NB4 (cell line): ENCODE measurements at regions not wholly inside any gene's neighbourhood (a gene's known extent, or its start where the extent isn't known, plus 50 kb on each side); places are given as distances from the start of the nearest gene placed in this dataset.

Experiments used
- DNase-seq: peaks from one replicate; pipeline ENCODE4 v3.0.0; 2010; ENCODE audit warnings: low read depth
- H3K4me3 ChIP-seq: one replicate; pipeline ENCODE4 v1.5.1; 2011; ENCODE audit warnings: mild to moderate bottlenecking, low read depth, low read length, moderate library complexity
- MYC ChIP-seq: IDR thresholded peaks from 2 replicates; pipeline ENCODE4 v1.6.1; 2011; ENCODE audit warnings: low read depth, low read length
- POLR2A ChIP-seq: IDR thresholded peaks from 2 replicates; pipeline ENCODE4 v1.6.1; 2011; ENCODE audit warnings: mild to moderate bottlenecking; ENCODE audit not compliant: insufficient read length; ENCODE audit errors: extremely low read depth
- TF ChIP-seq, protein P1 (sequence below): IDR thresholded peaks from 2 replicates; pipeline ENCODE4 v1.6.1; 2011; ENCODE audit warnings: low read depth, low read length
- TF ChIP-seq, protein P2 (sequence below): IDR thresholded peaks from one replicate; pipeline ENCODE4 v1.5.1; 2012; ENCODE audit warnings: low read depth, low read length

DNA sequence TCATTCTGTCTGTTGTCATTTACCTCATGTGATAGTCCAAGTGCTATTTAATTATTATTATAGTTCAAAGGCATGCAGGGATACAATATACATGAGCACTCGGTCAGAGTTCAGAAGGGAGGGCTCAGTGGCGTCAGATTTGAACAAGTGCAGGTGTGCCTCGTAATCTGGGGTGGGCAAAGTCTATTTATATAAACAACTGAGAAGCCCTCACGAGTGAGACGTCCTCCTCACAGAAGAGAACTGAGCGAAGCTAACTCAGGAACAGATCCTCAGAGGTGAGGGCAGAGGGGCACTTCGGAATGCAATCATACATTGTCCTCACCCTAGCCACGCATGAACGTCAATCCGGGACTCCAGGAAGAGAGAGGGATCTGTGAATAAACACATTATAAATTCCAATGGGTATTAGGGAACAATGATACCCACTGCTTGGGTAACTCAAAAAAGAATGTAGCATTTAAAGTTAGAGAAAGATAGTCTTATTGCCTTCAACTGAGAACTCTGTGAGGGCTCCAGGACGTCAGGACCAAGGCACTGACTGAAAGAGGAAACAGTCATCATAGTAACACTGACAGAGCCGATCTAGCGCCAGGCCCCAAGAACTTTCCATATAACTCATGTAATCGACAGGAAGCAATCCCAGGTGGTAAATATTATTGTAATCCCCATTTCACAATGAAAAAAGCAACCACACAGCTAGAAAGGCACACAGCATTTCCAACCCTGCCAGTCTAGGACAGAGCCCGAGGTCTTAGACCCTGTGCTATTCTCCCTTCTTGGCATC lies 127.1 kb upstream of the B3GALT2 start:
- no peak for TF ChIP-seq POLR2A
- TF ChIP-seq, protein P1, sequence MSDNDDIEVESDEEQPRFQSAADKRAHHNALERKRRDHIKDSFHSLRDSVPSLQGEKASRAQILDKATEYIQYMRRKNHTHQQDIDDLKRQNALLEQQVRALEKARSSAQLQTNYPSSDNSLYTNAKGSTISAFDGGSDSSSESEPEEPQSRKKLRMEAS, result no peak
- H3K4me3 ChIP-seq, result no peak overlapping the region
- DNase-seq, result no peak

DNA sequence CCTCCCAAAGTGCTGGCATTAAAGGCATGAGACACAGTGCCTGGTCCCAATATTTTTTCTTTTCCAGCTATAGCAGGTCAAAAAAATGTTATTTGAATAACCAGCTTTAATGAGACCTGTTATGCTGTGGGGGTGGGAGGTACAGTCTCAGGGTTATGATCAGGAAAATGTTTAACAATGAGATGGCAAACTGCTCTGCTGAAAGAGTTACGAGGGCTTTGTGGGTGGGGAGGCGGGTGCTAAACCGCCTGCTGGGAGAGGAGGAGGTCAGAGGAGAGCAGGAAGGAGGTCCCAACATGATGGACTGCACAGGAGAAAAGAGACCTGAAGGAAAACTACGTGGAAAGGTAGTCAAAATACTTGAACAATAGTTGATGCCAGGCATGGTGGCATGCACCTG lies 126.0 kb upstream of the B3GALT2 start:
- TF ChIP-seq, protein P2, sequence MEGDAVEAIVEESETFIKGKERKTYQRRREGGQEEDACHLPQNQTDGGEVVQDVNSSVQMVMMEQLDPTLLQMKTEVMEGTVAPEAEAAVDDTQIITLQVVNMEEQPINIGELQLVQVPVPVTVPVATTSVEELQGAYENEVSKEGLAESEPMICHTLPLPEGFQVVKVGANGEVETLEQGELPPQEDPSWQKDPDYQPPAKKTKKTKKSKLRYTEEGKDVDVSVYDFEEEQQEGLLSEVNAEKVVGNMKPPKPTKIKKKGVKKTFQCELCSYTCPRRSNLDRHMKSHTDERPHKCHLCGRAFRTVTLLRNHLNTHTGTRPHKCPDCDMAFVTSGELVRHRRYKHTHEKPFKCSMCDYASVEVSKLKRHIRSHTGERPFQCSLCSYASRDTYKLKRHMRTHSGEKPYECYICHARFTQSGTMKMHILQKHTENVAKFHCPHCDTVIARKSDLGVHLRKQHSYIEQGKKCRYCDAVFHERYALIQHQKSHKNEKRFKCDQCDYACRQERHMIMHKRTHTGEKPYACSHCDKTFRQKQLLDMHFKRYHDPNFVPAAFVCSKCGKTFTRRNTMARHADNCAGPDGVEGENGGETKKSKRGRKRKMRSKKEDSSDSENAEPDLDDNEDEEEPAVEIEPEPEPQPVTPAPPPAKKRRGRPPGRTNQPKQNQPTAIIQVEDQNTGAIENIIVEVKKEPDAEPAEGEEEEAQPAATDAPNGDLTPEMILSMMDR, result no peak
- TF ChIP-seq MYC (no peak), POLR2A (no peak)
- TF ChIP-seq, protein P1, result no peak
- DNase-seq, result no peak
- H3K4me3 ChIP-seq, result no peak overlapping the region

DNA sequence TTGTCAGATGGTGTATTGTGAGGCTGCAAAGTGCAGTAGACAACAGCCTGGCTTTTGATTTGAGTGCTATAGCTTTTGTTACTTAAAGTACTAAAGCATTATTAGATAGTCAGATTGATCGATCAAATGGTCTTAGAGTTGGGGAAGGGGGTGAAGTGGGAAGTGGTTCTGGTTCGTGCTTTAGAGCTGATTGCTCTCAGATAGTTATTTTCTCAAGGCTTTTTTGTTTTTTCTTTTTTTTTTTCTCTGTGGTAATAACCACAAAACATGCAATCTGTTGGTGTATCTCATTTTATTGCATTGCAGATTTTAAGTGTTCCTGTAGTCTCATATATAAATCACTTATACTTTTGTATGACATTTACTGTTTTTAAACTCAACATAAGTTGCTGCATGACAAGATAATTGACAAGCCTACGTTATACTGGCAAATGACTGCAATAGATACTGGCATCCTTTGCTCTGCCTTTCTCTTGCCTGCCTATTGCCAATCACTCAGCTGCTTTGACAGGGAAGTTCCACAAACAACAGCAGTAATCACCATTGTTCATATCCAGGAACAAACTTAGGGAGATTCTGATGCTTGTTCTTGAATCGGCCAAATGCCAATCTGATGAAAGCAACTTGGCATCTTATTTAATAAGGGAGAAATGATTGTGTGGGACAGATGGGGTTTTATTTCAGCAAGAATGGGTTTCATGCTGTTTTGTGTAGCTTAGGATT lies 125.0 kb upstream of the B3GALT2 start:
- DNase-seq, result no peak
- TF ChIP-seq MYC, result no peak
- TF ChIP-seq, protein P2, result no peak
- no peak for TF ChIP-seq POLR2A
- TF ChIP-seq, protein P1, result no peak
- no peak overlapping the region for H3K4me3 ChIP-seq

DNA sequence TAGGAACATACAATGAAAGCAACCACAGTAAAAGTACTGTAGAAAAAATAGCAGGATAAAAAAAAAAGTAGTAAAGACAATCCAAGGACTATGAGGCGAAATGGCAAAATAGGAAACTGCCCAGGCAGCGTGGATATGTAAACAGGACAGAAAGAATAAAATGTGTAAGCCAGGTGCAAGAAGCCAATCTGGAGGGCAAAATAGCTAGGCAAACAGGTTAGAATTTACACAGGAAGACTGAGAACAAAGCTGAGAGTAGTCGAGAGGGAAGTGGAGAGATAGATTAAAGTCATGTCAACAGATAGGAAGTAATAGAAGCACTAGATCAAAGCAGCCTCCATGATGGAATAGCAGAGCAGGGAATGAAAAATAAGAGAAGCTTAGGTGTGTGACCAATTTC lies 124.2 kb upstream of the B3GALT2 start:
- no peak overlapping the region for H3K4me3 ChIP-seq
- TF ChIP-seq MYC (no peak), POLR2A (no peak)
- TF ChIP-seq, protein P2, result no peak
- TF ChIP-seq, protein P1, result no peak
- no peak for DNase-seq

DNA sequence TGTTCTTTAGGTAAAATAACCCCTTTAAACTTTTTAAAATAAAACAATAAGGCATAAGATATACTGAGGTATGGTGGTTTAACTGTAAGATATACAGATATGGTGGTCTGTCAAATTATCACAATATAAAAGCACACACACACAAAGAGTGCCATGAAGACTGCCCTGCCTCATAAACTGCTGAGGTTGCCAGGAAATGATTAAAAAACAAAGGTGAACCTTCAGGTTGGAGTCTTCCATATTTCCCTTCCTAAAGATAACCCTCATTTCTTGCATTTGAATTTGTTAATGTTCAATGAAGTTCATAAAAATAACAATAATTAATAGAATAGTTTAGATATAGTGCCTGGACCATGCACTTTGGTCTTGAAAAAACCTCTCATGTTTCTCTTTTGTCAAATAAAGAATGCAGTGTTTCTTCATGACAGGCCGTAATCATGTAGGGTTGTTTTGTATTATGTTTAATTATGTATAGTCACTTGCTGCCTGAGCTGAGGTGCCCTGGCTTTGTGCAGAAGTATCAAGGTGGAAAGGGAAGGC lies 123.6 kb upstream of the B3GALT2 start:
- no peak for DNase-seq
- TF ChIP-seq, protein P1, result no peak
- TF ChIP-seq POLR2A (no peak), MYC (no peak)
- TF ChIP-seq, protein P2, result no peak
- no peak overlapping the region for H3K4me3 ChIP-seq

DNA sequence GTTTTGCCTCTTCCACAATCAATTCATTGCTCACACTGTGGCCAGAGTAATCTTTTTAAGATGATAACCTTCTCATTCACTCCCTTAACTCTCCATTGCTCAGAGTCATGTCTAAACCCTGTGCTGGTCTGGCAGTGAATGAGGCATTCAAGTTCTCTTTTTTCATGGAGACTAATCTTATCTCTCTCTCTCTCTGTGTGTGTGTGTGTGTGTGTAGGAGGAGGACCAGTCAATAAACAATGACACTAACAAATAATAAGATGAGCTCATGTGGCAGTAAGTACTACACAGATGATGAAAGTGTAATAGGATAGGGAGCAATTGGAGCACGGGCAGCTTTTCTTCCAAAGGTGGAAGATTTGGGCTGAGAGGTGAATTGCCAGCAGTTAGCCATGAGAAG lies 122.0 kb upstream of the B3GALT2 start:
- TF ChIP-seq MYC, result no peak
- TF ChIP-seq, protein P1, result no peak
- no peak overlapping the region for H3K4me3 ChIP-seq
- DNase-seq, result no peak
